ENCODE measurements at regions not wholly inside any gene's neighbourhood (a gene's known extent, or its start where the extent isn't known, plus 50 kb on each side); places are given as distances from the start of the nearest gene placed in this dataset.

- Mint-ChIP-seq H3K27me3 (peaks cover 14% of the 10 kb centered on the region), H3K27ac (no peak overlapping the region), H3K4me3 (no peak overlapping the region), H3K36me3 (ENCODE audit: low read depth) (no peaks in the 10 kb centered on the region), H3K4me1 (ENCODE audit: low read depth) (no peaks in the 10 kb centered on the region), H3K9me3 (no peaks in the 10 kb centered on the region)
- CTCF ChIA-PET, result no interaction called here
- intact Hi-C loops (cut with DNase I, micrococcal nuclease), result no loop called here
- H3K36me3 ChIP-seq (ENCODE audit: insufficient read depth, low read length), result no peaks in the 10 kb centered on the region
- no peaks in the 10 kb centered on the region for H3K9me3 ChIP-seq (ENCODE audit: control insufficient read depth in 1 of 2, insufficient read depth in 1 of 2, low read length in 2 of 2)
- DNase-seq (no peak), ATAC-seq (ENCODE audit: poor library complexity) (no peak)
- peaks cover 5 to 13% of the 10 kb centered on the region in 2 experiments for H3K27me3 ChIP-seq (ENCODE audit: control insufficient read depth in 1 of 2, insufficient read depth in 2 of 2, low read length in 2 of 2)
- H3K27ac ChIP-seq (ENCODE audit: low read depth in 1 of 2, low read length in 2 of 2), result no peak overlapping the region
- no peaks in the 10 kb centered on the region for H3K4me1 ChIP-seq (ENCODE audit: insufficient read depth, low read length)
- no peak for TF ChIP-seq CTCF (IDR thresholded peaks at IDR 0.05)
- no peak overlapping the region for H3K4me3 ChIP-seq (ENCODE audit: low read length)
- POLR2A ChIA-PET, result no interaction called here
Observed at GRCh38 chr14:51511265-51511664, 140.4 kb upstream of the FRMD6 start.

- Histone ChIP-seq H3K4me1 (ENCODE audit: insufficient read depth, low read length) (no peaks in the 10 kb centered on the region), H3K27ac (ENCODE audit: low read depth in 1 of 2, low read length in 2 of 2) (no peak overlapping the region), H3K4me3 (ENCODE audit: low read length) (no peak overlapping the region), H3K36me3 (ENCODE audit: insufficient read depth, low read length) (no peaks in the 10 kb centered on the region), H3K9me3 (ENCODE audit: control insufficient read depth in 1 of 2, insufficient read depth in 1 of 2, low read length in 2 of 2) (no peaks in the 10 kb centered on the region), H3K27me3 (ENCODE audit: control insufficient read depth in 1 of 2, insufficient read depth in 2 of 2, low read length in 2 of 2) (peaks cover 5 to 9% of the 10 kb centered on the region in 2 experiments)
- H3K27ac Mint-ChIP-seq, result no peak overlapping the region
- TF ChIP-seq CTCF (IDR thresholded peaks at IDR 0.05), result no peak
- DNase-seq (no peak), ATAC-seq (ENCODE audit: poor library complexity) (no peak)
- H3K9me3 Mint-ChIP-seq, result no peaks in the 10 kb centered on the region
- no peaks in the 10 kb centered on the region for H3K4me1 Mint-ChIP-seq (ENCODE audit: low read depth)
- intact Hi-C loops (cut with DNase I, micrococcal nuclease), result no loop called here
- CTCF ChIA-PET, result no interaction called here
- POLR2A ChIA-PET, result no interaction called here
- no peaks in the 10 kb centered on the region for H3K36me3 Mint-ChIP-seq (ENCODE audit: low read depth)
- no peak overlapping the region for H3K4me3 Mint-ChIP-seq
- H3K27me3 Mint-ChIP-seq, result peaks cover 17% of the 10 kb centered on the region
Observed at GRCh38 chr14:51512316-51512715, 139.4 kb upstream of the FRMD6 start.

GRCh38 chr14:51513281-51513680, 138.4 kb upstream of the FRMD6 start:
- Histone ChIP-seq H3K4me3 (ENCODE audit: low read length) (no peak overlapping the region), H3K27ac (ENCODE audit: low read depth in 1 of 2, low read length in 2 of 2) (no peak overlapping the region), H3K36me3 (ENCODE audit: insufficient read depth, low read length) (no peaks in the 10 kb centered on the region), H3K4me1 (ENCODE audit: insufficient read depth, low read length) (no peaks in the 10 kb centered on the region), H3K9me3 (ENCODE audit: control insufficient read depth in 1 of 2, insufficient read depth in 1 of 2, low read length in 2 of 2) (no peaks in the 10 kb centered on the region), H3K27me3 (ENCODE audit: control insufficient read depth in 1 of 2, insufficient read depth in 2 of 2, low read length in 2 of 2) (peaks cover 0 to 5% of the 10 kb centered on the region in 2 experiments)
- ChIA-PET CTCF (no interaction called here), POLR2A (no interaction called here)
- no peaks in the 10 kb centered on the region for H3K9me3 Mint-ChIP-seq
- H3K4me3 Mint-ChIP-seq, result no peak overlapping the region
- no peaks in the 10 kb centered on the region for H3K36me3 Mint-ChIP-seq (ENCODE audit: low read depth)
- TF ChIP-seq CTCF (IDR thresholded peaks at IDR 0.05), result no peak
- H3K27me3 Mint-ChIP-seq, result peaks cover 22% of the 10 kb centered on the region
- intact Hi-C loops (cut with DNase I, micrococcal nuclease), result no loop called here
- ATAC-seq (ENCODE audit: poor library complexity), result no peak
- DNase-seq, result no peak
- H3K4me1 Mint-ChIP-seq (ENCODE audit: low read depth), result no peaks in the 10 kb centered on the region
- no peak overlapping the region for H3K27ac Mint-ChIP-seq
